GM13976 (cell line): ENCODE measurements at regions not wholly inside any gene's neighbourhood (a gene's known extent, or its start where the extent isn't known, plus 50 kb on each side); places are given as distances from the start of the nearest gene placed in this dataset.
A peak's percentile ranks its signal among the peaks of the same experiment; 100 is the strongest.

Experiments used
- DNase-seq: peaks from one replicate; pipeline ENCODE4 v3.0.0; 2012; ENCODE audit warnings: low spot score
- CTCF ChIP-seq: IDR thresholded peaks from 2 replicates; pipeline ENCODE4 v1.5.1; 2012; ENCODE audit warnings: borderline replicate concordance, mild to moderate bottlenecking; ENCODE audit not compliant: insufficient read depth; ENCODE audit errors: extremely low read depth, missing control alignments, control extremely low read depth
- in situ Hi-C: fragments of 300-500 bp; cut with MboI; formaldehyde crosslinking; loops from one replicate; pipeline ENCODE4 v1.12.0; 2022; ENCODE audit warnings: low sequenced_read_pairs, mixed read lengths, inconsistent platforms; ENCODE audit not compliant: unreplicated experiment

- in situ Hi-C loops = no loop called here
- peak; percentile 38 for DNase-seq
- TF ChIP-seq CTCF = no peak
These were observed 241.9 kb downstream of the IL20RB start for GRCh38 chr3:137199678-137200077.

GRCh38 chr3:137201066-137201465 lies 243.3 kb downstream of the IL20RB start:
- no peak for DNase-seq
- no peak for TF ChIP-seq CTCF
- in situ Hi-C loops = no loop called here

- no peak for TF ChIP-seq CTCF
- in situ Hi-C loops = no loop called here
- DNase-seq = no peak
These were observed 245.2 kb downstream of the IL20RB start for GRCh38 chr3:137202941-137203340.

- in situ Hi-C loops = no loop called here
- TF ChIP-seq CTCF = no peak
- DNase-seq = no peak
These were observed 246.6 kb downstream of the IL20RB start for GRCh38 chr3:137204409-137204808.

GRCh38 chr3:137205394-137206045 lies 247.7 kb downstream of the IL20RB start:
- no peak for DNase-seq
- in situ Hi-C loops = no loop called here
- no peak for TF ChIP-seq CTCF

GRCh38 chr3:137207616-137208015 lies 249.8 kb downstream of the IL20RB start:
- in situ Hi-C loops = no loop called here
- DNase-seq = no peak
- no peak for TF ChIP-seq CTCF
